A549 (cell line): ENCODE measurements at regions not wholly inside any gene's neighbourhood (a gene's known extent, or its start where the extent isn't known, plus 50 kb on each side); places are given as distances from the start of the nearest gene placed in this dataset.

Source experiments
- ATAC-seq, 2 experiments: fragments of 200-7000 bp in 1 of 2; fragments of >200 bp in 1 of 2; cut with Nextera tagmentation in 1 of 2; cut with Tn5 transposase in 1 of 2; 3 replicates each; pipeline versions ENCODE4 v1.8.0 to v1.9.1; 2018 to 2020; ENCODE audit warnings: mild to moderate bottlenecking in 1 of 2, moderate library complexity in 1 of 2
- CTCF ChIA-PET: fragments of 300-600 bp; sonication (Branson Sonifier 250); formaldehyde crosslinking; extraction: SDS; loops from one replicate; lab custom pipeline; 2021; ENCODE audit warnings: antibody characterized with exemption, inconsistent platforms; lab: Yijun Ruan, JAX
- POLR2A ChIA-PET: fragments of 350-600 bp; formaldehyde crosslinking; extraction: SDS; loops from one replicate; lab custom pipeline; 2021; ENCODE audit warnings: antibody characterized with exemption, inconsistent platforms; lab: Yijun Ruan, JAX
- DNase-seq, 2 experiments: peaks; one replicate each; pipeline versions ENCODE4 v3.0.0 to v3.0.0-alpha.2; 2011 to 2016; ENCODE audit warnings: low read depth in 1 of 2, low spot score in 1 of 2
- FAIRE-seq: peaks from 2 replicates; lab custom pipeline; 2011; peaks lifted over from hg19 to GRCh38; lab: Jason Lieb, UNC
- H3K27ac ChIP-seq, 2 experiments: fragments of >200 bp; sonication (Bioruptor Twin); formaldehyde crosslinking; 3 replicates each; pipeline ENCODE4 v1.5.1; 2016 to 2017
- H3K4me1 ChIP-seq: fragments of >200 bp; sonication (Bioruptor Twin); formaldehyde crosslinking; 3 replicates; pipeline ENCODE4 v1.6.1; 2016
- H3K4me2 ChIP-seq: fragments of >200 bp; sonication (Bioruptor Twin); formaldehyde crosslinking; 3 replicates; pipeline ENCODE4 v1.6.1; 2016
- H3K4me3 ChIP-seq: fragments of >200 bp; sonication (Bioruptor Twin); formaldehyde crosslinking; 3 replicates; pipeline ENCODE4 v1.5.1; 2016
- H3K9me3 ChIP-seq: fragments of >200 bp; sonication (Bioruptor Twin); formaldehyde crosslinking; 3 replicates; pipeline ENCODE4 v1.6.1; 2016
- ATOH8 ChIP-seq: fragments of 250-450 bp; sonication (Bioruptor Pico); IDR thresholded peaks from 2 replicates; pipeline ENCODE4 v1.5.0; 2020; ENCODE audit warnings: low read depth, mild to moderate bottlenecking, moderate library complexity
- BHLHE40 ChIP-seq: IDR thresholded peaks from 2 replicates; pipeline ENCODE4 v1.6.1; 2012; ENCODE audit warnings: low read depth, low read length, inconsistent platforms
- CBX2 ChIP-seq: fragments of 200-600 bp; sonication (generic); IDR thresholded peaks from 2 replicates; pipeline ENCODE4 v1.6.1; 2016; ENCODE audit warnings: low read depth, mild to moderate bottlenecking, borderline replicate concordance
- CBX8 ChIP-seq: fragments of 200-600 bp; sonication (generic); IDR thresholded peaks from 2 replicates; pipeline ENCODE4 v1.6.1; 2016
- CEBPB ChIP-seq, 2 experiments: fragments of >200 bp in 1 of 2; sonication (Bioruptor Twin) in 1 of 2; formaldehyde crosslinking in 1 of 2; IDR thresholded peaks; 2 replicates each; pipeline ENCODE4 v1.6.1; 2012 to 2016
- CHD4 ChIP-seq: fragments of 200-600 bp; sonication (generic); IDR thresholded peaks from 2 replicates; pipeline ENCODE4 v1.6.1; 2016; ENCODE audit warnings: antibody characterized with exemption, mild to moderate bottlenecking, borderline replicate concordance
- EHF ChIP-seq: fragments of 250-450 bp; sonication (Bioruptor Pico); IDR thresholded peaks from 2 replicates; pipeline ENCODE4 v1.5.0; 2020; ENCODE audit warnings: mild to moderate bottlenecking
- ELK1 ChIP-seq: fragments of 150-350 bp; IDR thresholded peaks from 2 replicates; pipeline ENCODE4 v1.6.1; 2014; ENCODE audit warnings: low read depth, mild to moderate bottlenecking, low read length
- EP300 ChIP-seq, 2 experiments: fragments of >200 bp; sonication (Bioruptor Twin); formaldehyde crosslinking; IDR thresholded peaks; 2 replicates in 1 of 2; 3 replicates in 1 of 2; pipeline ENCODE4 v1.6.1; 2016 to 2017
- FOSL2 ChIP-seq, 2 experiments: fragments of 450-650 bp in 1 of 2; fragments of >200 bp in 1 of 2; sonication (Bioruptor Twin) in 1 of 2; formaldehyde crosslinking; IDR thresholded peaks; 2 replicates each; pipeline versions ENCODE4 v1.5.0 to v1.6.1; 2016 to 2020; ENCODE audit warnings: mild to moderate bottlenecking in 1 of 2, moderate library complexity in 1 of 2
- HES2 ChIP-seq: fragments of >200 bp; sonication (Bioruptor Twin); formaldehyde crosslinking; IDR thresholded peaks from 2 replicates; pipeline ENCODE4 v1.6.1; 2016
- HMGXB4 ChIP-seq: fragments of 250-450 bp; sonication (Bioruptor Pico); IDR thresholded peaks from 2 replicates; pipeline ENCODE4 v1.5.0; 2021; ENCODE audit warnings: mild to moderate bottlenecking, moderate library complexity, borderline replicate concordance
- HOXA7 ChIP-seq: fragments of 250-450 bp; sonication (Bioruptor Pico); IDR thresholded peaks from 2 replicates; pipeline ENCODE4 v1.5.0; 2020; ENCODE audit warnings: mild to moderate bottlenecking, moderate library complexity
- HOXB13 ChIP-seq: fragments of 250-450 bp; sonication (Bioruptor Pico); IDR thresholded peaks from 2 replicates; pipeline ENCODE4 v1.5.0; 2020; ENCODE audit warnings: low read depth, mild to moderate bottlenecking, moderate library complexity
- KDM1A ChIP-seq: fragments of 200-600 bp; sonication (generic); IDR thresholded peaks from 2 replicates; pipeline ENCODE4 v1.6.1; 2016; ENCODE audit warnings: low read depth, mild to moderate bottlenecking
- KDM5A ChIP-seq: fragments of 200-600 bp; sonication (generic); IDR thresholded peaks from 2 replicates; pipeline ENCODE4 v1.6.1; 2016; ENCODE audit warnings: antibody characterized with exemption, mild to moderate bottlenecking
- MAX ChIP-seq: IDR thresholded peaks from 2 replicates; pipeline ENCODE4 v1.6.1; 2012
- MAZ ChIP-seq: fragments of 150-350 bp; IDR thresholded peaks from 2 replicates; pipeline ENCODE4 v1.6.1; 2014; ENCODE audit warnings: antibody characterized with exemption, low read depth, low read length, borderline replicate concordance
- NFE2L2 ChIP-seq: fragments of 150-350 bp; conservative IDR thresholded peaks from 2 replicates; pipeline ENCODE4 v1.6.1; 2014; ENCODE audit warnings: low read length
- NPAS2 ChIP-seq: fragments of 250-450 bp; sonication (Bioruptor Pico); IDR thresholded peaks from 2 replicates; pipeline ENCODE4 v1.8.0; 2022; ENCODE audit warnings: mild to moderate bottlenecking, moderate library complexity, borderline replicate concordance
- PBX3 ChIP-seq: IDR thresholded peaks from 2 replicates; pipeline ENCODE4 v1.6.1; 2012
- RNF2 ChIP-seq: fragments of 200-600 bp; sonication (generic); IDR thresholded peaks from 2 replicates; pipeline ENCODE4 v1.6.1; 2016; ENCODE audit warnings: low read depth, mild to moderate bottlenecking, antibody characterized with exemption, moderate library complexity, borderline replicate concordance
- TFCP2L1 ChIP-seq: fragments of 250-450 bp; sonication (Bioruptor Pico); IDR thresholded peaks from 2 replicates; pipeline ENCODE4 v1.5.0; 2021; ENCODE audit warnings: mild to moderate bottlenecking
- USF2 ChIP-seq: fragments of 450-650 bp; IDR thresholded peaks from 2 replicates; pipeline ENCODE4 v1.6.1; 2014; ENCODE audit warnings: antibody characterized with exemption
- ZC3H11A ChIP-seq: fragments of 450-650 bp; IDR thresholded peaks from 2 replicates; pipeline ENCODE4 v1.6.1; 2014; ENCODE audit warnings: antibody characterized with exemption, mild to moderate bottlenecking
- ZFP36 ChIP-seq: fragments of 450-650 bp; IDR thresholded peaks from 2 replicates; pipeline ENCODE4 v1.6.1; 2014; ENCODE audit warnings: borderline replicate concordance; ENCODE audit not compliant: partially characterized antibody
- ZNF302 ChIP-seq: fragments of 250-450 bp; sonication (Bioruptor Pico); IDR thresholded peaks from 2 replicates; pipeline ENCODE4 v1.9.0; 2021; ENCODE audit warnings: inconsistent platforms, mild to moderate bottlenecking, moderate library complexity
- ZSCAN20 ChIP-seq: fragments of 250-450 bp; sonication (Bioruptor Pico); IDR thresholded peaks from 2 replicates; pipeline ENCODE4 v1.8.0; 2022; ENCODE audit warnings: mild to moderate bottlenecking, moderate library complexity
- WGBS: methylation state at CpG from one replicate; pipeline ENCODE4 v1.1.6; 2017; ENCODE audit errors: missing lambda C conversion rate; 5-methylcytosine and 5-hydroxymethylcytosine counted together

GRCh38 chr18:14943967-14944636, 196.1 kb downstream of the ANKRD30B start:
- ChIA-PET POLR2A (no interaction called here), CTCF (no interaction called here)
- no peaks in the 10 kb centered on the region for H3K4me1 ChIP-seq
- no peak for FAIRE-seq
- no peak for DNase-seq
- TF ChIP-seq CEBPB (IDR thresholded peaks at IDR 0.05) (no peak), CHD4 (no peak), PBX3 (no peak), HOXA7 (CRISPR knock-in tag) (no peak), EP300 (IDR thresholded peaks at IDR 0.05) (no peak), ZNF302 (no peak), CBX8 (no peak), BHLHE40 (no peak), ATOH8 (CRISPR knock-in tag) (no peak), HOXB13 (CRISPR knock-in tag) (no peak), KDM1A (no peak), ZC3H11A (no peak), ZFP36 (no peak), ZSCAN20 (no peak), KDM5A (no peak), HMGXB4 (CRISPR knock-in tag) (no peak), USF2 (no peak), MAX (no peak)
- H3K4me2 ChIP-seq = no peak overlapping the region
- no peaks in the 10 kb centered on the region for H3K9me3 ChIP-seq
- no peak overlapping the region for H3K4me3 ChIP-seq
- no peak for ATAC-seq
- 25% methylated on average over 8 of the region's 17 CpGs for WGBS
- no peak overlapping the region for H3K27ac ChIP-seq

- WGBS = 5% methylated on average over 5 of the region's 7 CpGs
- CTCF ChIA-PET = no interaction called here
- H3K4me1 ChIP-seq = no peaks in the 10 kb centered on the region
- ATAC-seq (no peak), DNase-seq (no peak), FAIRE-seq (no peak)
- H3K9me3 ChIP-seq = no peaks in the 10 kb centered on the region
- H3K27ac ChIP-seq = no peak overlapping the region
- H3K4me3 ChIP-seq = no peak overlapping the region
- POLR2A ChIA-PET = no interaction called here
- no peak overlapping the region for H3K4me2 ChIP-seq
- no peak for TF ChIP-seq FOSL2 (IDR thresholded peaks at IDR 0.05)
- no peak for TF ChIP-seq FOSL2 (CRISPR knock-in tag; IDR thresholded peaks at IDR 0.05)
- TF ChIP-seq ZNF302 = no peak
- no peak for TF ChIP-seq HES2
- no peak for TF ChIP-seq MAZ
- TF ChIP-seq EHF (CRISPR knock-in tag) = no peak
- no peak for TF ChIP-seq NPAS2 (CRISPR knock-in tag)
- TF ChIP-seq HOXA7 (CRISPR knock-in tag) = no peak
- no peak for TF ChIP-seq RNF2
- TF ChIP-seq TFCP2L1 (CRISPR knock-in tag) = no peak
- TF ChIP-seq PBX3 = no peak
- TF ChIP-seq ELK1 = no peak
- TF ChIP-seq CBX2 = no peak
- TF ChIP-seq NFE2L2 = no peak
- TF ChIP-seq ZSCAN20 = no peak
Observed at GRCh38 chr18:14944838-14945237, 196.9 kb downstream of the ANKRD30B start.
